ENCODE measurements at regions not wholly inside any gene's neighbourhood (a gene's known extent, or its start where the extent isn't known, plus 50 kb on each side); places are given as distances from the start of the nearest gene placed in this dataset.

DNA sequence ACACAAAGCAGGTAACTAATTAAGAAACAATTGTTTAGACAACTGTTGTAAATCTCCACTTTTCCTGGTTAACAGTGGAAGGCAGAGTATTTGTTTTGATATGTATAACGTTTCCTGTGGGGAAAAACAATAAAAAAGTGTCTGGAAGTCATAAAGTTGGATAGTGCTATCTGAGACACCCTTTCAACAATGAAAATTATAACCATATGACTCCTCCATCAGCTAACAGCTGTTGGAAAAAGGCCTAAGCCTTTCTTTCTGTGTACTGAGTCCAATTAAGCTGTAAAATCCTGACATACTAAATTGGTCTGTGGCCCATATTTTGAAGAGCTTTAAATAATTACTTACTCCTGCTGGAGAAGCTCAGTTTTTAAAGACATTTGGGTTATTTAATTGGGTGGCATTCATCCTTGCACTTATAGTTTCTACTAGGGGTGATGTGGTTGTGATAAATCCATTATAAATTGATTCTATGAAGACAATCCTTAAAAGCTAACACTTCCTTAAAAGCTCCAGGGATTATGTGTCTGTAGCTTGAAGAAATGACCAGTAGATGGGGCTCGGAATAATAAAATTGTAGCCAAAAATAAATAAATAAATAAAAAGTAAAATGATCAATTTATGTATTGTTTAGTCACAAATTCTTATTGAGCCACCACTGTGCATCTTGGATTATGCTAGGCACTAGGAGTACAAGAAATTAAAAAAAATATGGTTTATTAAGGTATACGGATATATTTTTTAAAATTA, 698.1 kb upstream of the NXPH2 start:
- DNase-seq (no peak), ATAC-seq (no peak)
- intact Hi-C loops (cut with DNase I) = no loop called here
- H3K9me3 ChIP-seq = no peaks in the 10 kb centered on the region
- H3K36me3 ChIP-seq = no peaks in the 10 kb centered on the region
- no peak overlapping the region for H3K4me3 ChIP-seq
- no peak overlapping the region for H3K27ac ChIP-seq
- TF ChIP-seq CTCF (IDR thresholded peaks at IDR 0.05) = no peak
- no peaks in the 10 kb centered on the region for H3K4me1 ChIP-seq
- H3K27me3 ChIP-seq = no peaks in the 10 kb centered on the region

DNA sequence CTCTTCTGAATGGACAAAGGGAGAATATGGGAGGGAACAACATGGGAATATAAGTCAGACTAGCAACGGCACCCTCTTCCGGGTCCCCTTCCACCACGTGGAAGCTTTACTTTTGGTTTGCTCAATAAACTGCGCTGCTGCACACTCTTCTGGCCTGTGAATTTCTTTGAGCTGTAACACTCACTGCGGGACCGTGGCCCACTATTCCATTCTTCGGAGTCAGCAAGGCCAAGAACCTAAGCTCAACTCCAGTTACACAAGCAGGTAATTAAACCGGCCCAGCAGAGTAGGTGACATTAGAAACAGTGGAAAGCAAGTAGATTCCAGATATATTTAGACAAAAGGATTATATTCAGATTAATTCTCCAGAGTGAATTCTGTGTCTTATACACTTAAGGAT, 697.4 kb upstream of the NXPH2 start:
- H3K9me3 ChIP-seq = no peaks in the 10 kb centered on the region
- no peaks in the 10 kb centered on the region for H3K27me3 ChIP-seq
- intact Hi-C loops (cut with DNase I) = no loop called here
- H3K4me1 ChIP-seq = no peaks in the 10 kb centered on the region
- no peak for TF ChIP-seq CTCF (IDR thresholded peaks at IDR 0.05)
- no peak for DNase-seq
- H3K27ac ChIP-seq = no peak overlapping the region
- no peaks in the 10 kb centered on the region for H3K36me3 ChIP-seq
- ATAC-seq = no peak
- no peak overlapping the region for H3K4me3 ChIP-seq

DNA sequence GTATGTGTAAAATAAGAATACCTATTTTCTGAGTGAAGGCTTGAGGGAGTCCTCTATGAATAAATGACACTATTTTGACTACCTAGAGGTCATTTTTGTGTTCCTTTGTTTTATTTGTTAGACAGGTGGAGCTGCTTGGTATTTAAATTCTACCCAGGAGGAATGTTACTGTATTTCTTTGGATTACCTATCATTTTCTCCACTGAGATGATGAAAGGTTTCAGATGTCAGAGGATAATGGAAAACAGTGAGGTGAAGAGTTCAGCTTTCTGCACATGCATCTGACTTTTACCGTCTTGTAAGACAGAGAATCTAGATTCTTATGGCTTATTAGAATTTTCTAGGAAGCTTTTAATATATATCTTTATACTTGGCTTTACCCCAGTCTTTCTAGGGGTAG, 689.8 kb upstream of the NXPH2 start:
- no peak for TF ChIP-seq CTCF (IDR thresholded peaks at IDR 0.05)

DNA sequence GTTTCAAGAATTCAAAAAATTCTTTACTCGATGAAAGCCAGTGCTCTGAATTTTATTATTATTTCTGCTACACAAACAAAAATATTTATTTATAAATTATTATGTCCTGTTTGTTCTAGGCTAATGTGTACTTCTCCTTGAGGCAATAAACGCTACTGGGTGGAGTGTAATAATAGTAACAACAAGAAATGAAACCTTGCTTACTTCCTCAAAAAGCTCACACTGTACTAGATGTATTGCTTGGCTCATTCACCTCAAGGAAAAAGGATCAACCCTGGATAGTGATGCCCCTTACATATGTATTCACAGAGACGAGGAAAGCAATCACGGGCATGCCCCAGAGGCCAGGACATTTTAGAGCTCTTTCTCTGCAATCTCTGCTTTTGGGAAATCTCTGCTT, 685.6 kb upstream of the NXPH2 start:
- DNase-seq = no peak
- ATAC-seq = no peak
- no peaks in the 10 kb centered on the region for H3K36me3 ChIP-seq
- no peaks in the 10 kb centered on the region for H3K27me3 ChIP-seq
- no peak overlapping the region for H3K27ac ChIP-seq
- H3K4me1 ChIP-seq = no peaks in the 10 kb centered on the region
- TF ChIP-seq CTCF (IDR thresholded peaks at IDR 0.05) = no peak
- no peaks in the 10 kb centered on the region for H3K9me3 ChIP-seq
- H3K4me3 ChIP-seq = no peak overlapping the region
- intact Hi-C loops (cut with DNase I) = no loop called here

More for the DNA sequence above, 689.8 kb upstream of the NXPH2 start:
- no peak for ATAC-seq
- no peak for DNase-seq
- intact Hi-C loops (cut with DNase I) = no loop called here
- Histone ChIP-seq H3K36me3 (no peaks in the 10 kb centered on the region), H3K4me1 (no peaks in the 10 kb centered on the region), H3K27ac (no peak overlapping the region), H3K4me3 (no peak overlapping the region), H3K27me3 (no peaks in the 10 kb centered on the region), H3K9me3 (no peaks in the 10 kb centered on the region)

GRCh38 chr2:139457873-139458272, 677.7 kb upstream of the NXPH2 start:
- no peak for ATAC-seq

More at GRCh38 chr2:139457873-139458272, 677.7 kb upstream of the NXPH2 start:
- H3K4me3 ChIP-seq = no peak overlapping the region
- H3K4me1 ChIP-seq = no peaks in the 10 kb centered on the region
- H3K27me3 ChIP-seq = no peaks in the 10 kb centered on the region
- no peak overlapping the region for H3K27ac ChIP-seq
- H3K36me3 ChIP-seq = no peaks in the 10 kb centered on the region
- H3K9me3 ChIP-seq = no peaks in the 10 kb centered on the region
- no peak for DNase-seq
- intact Hi-C loops (cut with DNase I) = no loop called here
- no peak for TF ChIP-seq CTCF (IDR thresholded peaks at IDR 0.05)

All from upper lobe of right lung (tissue), 1 donor.